Ovary (tissue), 3 donors: ENCODE measurements at regions not wholly inside any gene's neighbourhood (a gene's known extent, or its start where the extent isn't known, plus 50 kb on each side); places are given as distances from the start of the nearest gene placed in this dataset.

Experiments
- POLR2A ChIP-seq: fragments of 450-650 bp; IDR thresholded peaks from one replicate; pipeline ENCODE4 v1.6.1; 2017; ENCODE audit warnings: antibody characterized with exemption, mild to moderate bottlenecking, moderate library complexity
- TF ChIP-seq, protein P1 (sequence below), 3 donors: fragments of 450-650 bp in 2 of 3; fragments of 200-600 bp in 1 of 3; IDR thresholded peaks; one replicate each; pipeline versions ENCODE4 v1.5.1 to v1.8.0; 2016 to 2022; ENCODE audit warnings: antibody characterized with exemption in 3 of 3, mild to moderate bottlenecking in 1 of 3
- donor health status: DM: no; HTN: no; CAD: no.

DNA sequence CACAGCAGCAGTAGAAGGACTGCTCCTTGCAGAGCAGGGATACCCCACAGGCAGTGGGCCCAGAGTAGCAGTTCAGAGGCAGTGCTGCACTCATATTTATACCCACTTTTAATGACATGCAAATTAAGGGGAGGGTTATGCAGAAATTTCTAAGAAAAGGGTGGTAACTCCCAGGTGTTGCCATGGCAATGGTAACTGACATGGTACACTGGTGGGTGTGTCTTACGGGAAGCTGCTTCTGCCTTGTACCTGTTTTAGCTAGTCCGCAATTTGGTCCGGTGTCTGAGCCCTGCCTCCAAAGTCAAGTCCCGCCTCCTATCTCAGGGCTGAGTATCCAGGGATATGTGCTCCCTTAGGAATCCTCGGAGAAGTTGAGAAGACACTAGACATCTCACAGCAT, 79.2 kb upstream of the UQCRFS1 start:
- TF ChIP-seq, protein P1, sequence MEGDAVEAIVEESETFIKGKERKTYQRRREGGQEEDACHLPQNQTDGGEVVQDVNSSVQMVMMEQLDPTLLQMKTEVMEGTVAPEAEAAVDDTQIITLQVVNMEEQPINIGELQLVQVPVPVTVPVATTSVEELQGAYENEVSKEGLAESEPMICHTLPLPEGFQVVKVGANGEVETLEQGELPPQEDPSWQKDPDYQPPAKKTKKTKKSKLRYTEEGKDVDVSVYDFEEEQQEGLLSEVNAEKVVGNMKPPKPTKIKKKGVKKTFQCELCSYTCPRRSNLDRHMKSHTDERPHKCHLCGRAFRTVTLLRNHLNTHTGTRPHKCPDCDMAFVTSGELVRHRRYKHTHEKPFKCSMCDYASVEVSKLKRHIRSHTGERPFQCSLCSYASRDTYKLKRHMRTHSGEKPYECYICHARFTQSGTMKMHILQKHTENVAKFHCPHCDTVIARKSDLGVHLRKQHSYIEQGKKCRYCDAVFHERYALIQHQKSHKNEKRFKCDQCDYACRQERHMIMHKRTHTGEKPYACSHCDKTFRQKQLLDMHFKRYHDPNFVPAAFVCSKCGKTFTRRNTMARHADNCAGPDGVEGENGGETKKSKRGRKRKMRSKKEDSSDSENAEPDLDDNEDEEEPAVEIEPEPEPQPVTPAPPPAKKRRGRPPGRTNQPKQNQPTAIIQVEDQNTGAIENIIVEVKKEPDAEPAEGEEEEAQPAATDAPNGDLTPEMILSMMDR (IDR thresholded peaks at IDR 0.05): no peak
- no peak for TF ChIP-seq POLR2A
